ENCODE measurements at regions not wholly inside any gene's neighbourhood (a gene's known extent, or its start where the extent isn't known, plus 50 kb on each side); places are given as distances from the start of the nearest gene placed in this dataset.
"Not testable (repeated sequence)": the region's sequence is repeated elsewhere in the genome, so short reads cannot be mapped to it uniquely, and the experiment has no call there.

GRCh38 chr5:67806654-67807438 is 408.7 kb upstream of the PIK3R1 start:
- H3K9me3 ChIP-seq: no peaks in the 10 kb centered on the region
- ATAC-seq (ENCODE audit: insufficient number of reproducible peaks, low FRiP score, low read depth): no peak
- no peak overlapping the region for H3K27ac ChIP-seq

GRCh38 chr5:67805666-67806348 is 409.7 kb upstream of the PIK3R1 start:
- H3K27ac ChIP-seq: no peak overlapping the region
- H3K9me3 ChIP-seq: no peaks in the 10 kb centered on the region
- peaks cover 9 to 54% of the 10 kb centered on the region in 2 donors for H3K4me1 ChIP-seq (ENCODE audit: control insufficient read depth in 1 of 2, low read depth in 2 of 2)
- H3K27me3 ChIP-seq (replicated peaks; ENCODE audit: insufficient read depth): no peaks in the 10 kb centered on the region
- no peak for ATAC-seq (ENCODE audit: insufficient number of reproducible peaks, low FRiP score, low read depth)
- no peak for DNase-seq (ENCODE audit: low spot score)
- H3K4me3 ChIP-seq: no peak overlapping the region
- TF ChIP-seq CTCF (IDR thresholded peaks at IDR 0.05): no peak
- H3K36me3 ChIP-seq: no peaks in the 10 kb centered on the region

More at GRCh38 chr5:67806654-67807438, 408.7 kb upstream of the PIK3R1 start:
- H3K27me3 ChIP-seq (replicated peaks; ENCODE audit: insufficient read depth): no peaks in the 10 kb centered on the region
- no peak for TF ChIP-seq CTCF (IDR thresholded peaks at IDR 0.05)
- peaks cover 9 to 52% of the 10 kb centered on the region in 2 donors for H3K4me1 ChIP-seq (ENCODE audit: control insufficient read depth in 1 of 2, low read depth in 2 of 2)
- no peak for DNase-seq (ENCODE audit: low spot score)
- no peaks in the 10 kb centered on the region for H3K36me3 ChIP-seq
- H3K4me3 ChIP-seq: no peak overlapping the region

- ATAC-seq (ENCODE audit: insufficient number of reproducible peaks, low FRiP score, low read depth): no peak
- Histone ChIP-seq H3K4me3 (no peak overlapping the region), H3K9me3 (no peaks in the 10 kb centered on the region), H3K4me1 (ENCODE audit: control insufficient read depth in 1 of 2, low read depth in 2 of 2) (peaks cover 9 to 49% of the 10 kb centered on the region in 2 donors), H3K36me3 (no peaks in the 10 kb centered on the region), H3K27me3 (replicated peaks; ENCODE audit: insufficient read depth) (no peaks in the 10 kb centered on the region), H3K27ac (no peak overlapping the region)
- TF ChIP-seq CTCF (IDR thresholded peaks at IDR 0.05): no peak
- no peak for DNase-seq (ENCODE audit: low spot score)
These were observed 412.8 kb upstream of the PIK3R1 start for GRCh38 chr5:67802766-67803165.

- no peak for TF ChIP-seq CTCF (IDR thresholded peaks at IDR 0.05)
- H3K27ac ChIP-seq: peak overlapping the region; percentile 13 to 14
- H3K27me3 ChIP-seq (replicated peaks; ENCODE audit: insufficient read depth): no peaks in the 10 kb centered on the region
- DNase-seq (ENCODE audit: low spot score) (no peak), ATAC-seq (ENCODE audit: insufficient number of reproducible peaks, low FRiP score, low read depth) (peak; percentile 60)
- no peak overlapping the region for H3K4me3 ChIP-seq
- no peaks in the 10 kb centered on the region for H3K36me3 ChIP-seq
- peaks cover under 1 to 20% of the 10 kb centered on the region in 2 donors for H3K4me1 ChIP-seq (ENCODE audit: control insufficient read depth in 1 of 2, low read depth in 2 of 2)
- H3K9me3 ChIP-seq: no peaks in the 10 kb centered on the region
These were observed 415.8 kb upstream of the PIK3R1 start for GRCh38 chr5:67799732-67800234.

- H3K27ac ChIP-seq; H3K9me3 ChIP-seq; H3K4me3 ChIP-seq; DNase-seq (ENCODE audit: low spot score); H3K36me3 ChIP-seq; H3K27me3 ChIP-seq (replicated peaks; ENCODE audit: insufficient read depth); ATAC-seq (ENCODE audit: insufficient number of reproducible peaks, low FRiP score, low read depth): not testable (repeated sequence)
- H3K4me1 ChIP-seq (ENCODE audit: control insufficient read depth in 1 of 2, low read depth in 2 of 2): peaks cover 0 to 16% of the 10 kb centered on the region in 2 donors
These were observed 417.1 kb upstream of the PIK3R1 start for GRCh38 chr5:67798470-67798869.
